RPMI7951 (cell line): ENCODE measurements at regions not wholly inside any gene's neighbourhood (a gene's known extent, or its start where the extent isn't known, plus 50 kb on each side); places are given as distances from the start of the nearest gene placed in this dataset.
A peak's percentile ranks its signal among the peaks of the same experiment; 100 is the strongest.

ENCODE experiments used
- DNase-seq: peaks from one replicate; pipeline ENCODE4 v3.0.0-alpha.2; 2012; ENCODE audit warnings: low read depth

DNA sequence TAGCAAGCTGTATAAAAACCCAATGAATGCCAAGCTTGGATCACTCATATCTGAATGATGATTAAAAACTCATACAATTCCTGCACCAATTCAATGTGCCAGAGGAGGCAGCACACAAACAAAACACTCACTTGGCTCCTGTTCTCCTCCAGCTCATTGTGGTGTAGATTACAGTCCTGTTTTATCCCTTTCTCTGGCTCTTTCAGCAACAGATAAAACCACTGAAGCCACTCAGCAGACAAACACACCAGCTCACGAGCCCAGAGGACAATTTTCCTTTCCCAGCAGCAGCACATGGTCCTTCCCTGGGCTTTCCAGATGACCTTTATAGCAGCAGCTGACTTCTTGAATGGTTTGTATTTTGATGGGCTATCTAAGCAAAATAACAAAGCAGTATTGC is 107.3 kb upstream of the STARD3NL start:
- DNase-seq = peak; percentile 37

DNA sequence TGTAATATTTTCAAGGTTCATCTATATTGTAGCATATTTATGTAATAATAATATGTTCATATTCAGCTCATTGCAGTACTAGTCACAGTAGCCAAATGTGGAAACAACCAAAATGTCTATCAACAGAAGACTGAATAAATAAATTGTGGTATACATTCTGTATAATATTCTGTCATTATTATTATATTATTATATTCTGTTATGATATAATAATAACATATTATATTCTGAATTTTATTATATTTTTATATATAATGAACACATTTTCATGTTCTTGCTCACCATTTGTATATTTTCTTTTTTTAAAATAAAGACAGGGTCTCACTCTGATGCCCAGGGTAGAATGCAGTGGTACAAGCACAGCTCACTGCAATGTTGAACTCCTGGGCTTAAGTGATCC is 91.2 kb upstream of the STARD3NL start:
- DNase-seq = no peak

DNA sequence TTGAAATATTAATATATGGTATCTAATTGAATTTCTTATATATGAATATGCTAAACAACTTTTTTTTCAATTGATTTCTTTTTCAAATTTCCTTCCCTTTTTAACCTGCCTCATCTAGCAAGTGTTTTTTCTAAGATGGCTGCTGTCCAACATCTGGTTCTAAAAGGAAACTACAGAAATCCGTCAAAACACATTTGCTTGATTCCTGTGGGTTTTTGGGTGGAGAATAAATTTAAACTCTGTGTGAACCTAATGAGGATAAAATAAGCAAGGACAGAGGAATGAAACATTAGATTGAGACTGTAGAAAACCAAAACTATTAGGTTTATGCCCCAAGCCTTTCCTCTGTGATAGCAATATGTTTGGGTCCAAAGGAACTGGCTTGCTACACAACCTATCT is 75.5 kb upstream of the STARD3NL start:
- DNase-seq = peak; percentile 62

DNA sequence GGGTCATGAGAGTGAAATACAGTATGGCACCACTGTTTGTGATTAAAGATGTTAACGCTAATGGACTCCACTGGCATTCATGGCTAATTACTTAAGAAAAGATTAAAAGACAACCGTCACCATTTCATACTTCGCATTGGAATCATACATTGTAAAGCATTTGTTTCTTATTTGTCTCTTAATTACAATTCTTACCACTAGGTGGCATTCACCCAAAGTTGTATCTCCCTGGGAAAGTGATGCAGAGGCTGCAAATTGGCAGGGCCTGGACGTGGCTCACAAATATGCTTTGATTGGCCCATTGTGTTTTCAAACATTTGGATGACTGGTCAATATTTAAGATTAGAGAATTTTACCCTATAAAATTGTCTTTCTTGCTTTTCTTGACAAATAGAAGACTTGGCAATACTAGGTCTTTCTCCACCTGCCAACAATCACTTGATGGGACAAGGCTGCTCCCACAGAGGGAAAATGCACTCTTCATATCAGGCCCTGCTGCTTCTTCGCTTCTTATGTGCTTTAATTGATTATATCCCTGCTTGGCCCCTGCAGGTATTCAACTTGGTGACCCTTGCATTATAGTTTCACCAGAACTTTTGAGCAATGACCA is 72.1 kb upstream of the STARD3NL start:
- peak; percentile 51 for DNase-seq

DNA sequence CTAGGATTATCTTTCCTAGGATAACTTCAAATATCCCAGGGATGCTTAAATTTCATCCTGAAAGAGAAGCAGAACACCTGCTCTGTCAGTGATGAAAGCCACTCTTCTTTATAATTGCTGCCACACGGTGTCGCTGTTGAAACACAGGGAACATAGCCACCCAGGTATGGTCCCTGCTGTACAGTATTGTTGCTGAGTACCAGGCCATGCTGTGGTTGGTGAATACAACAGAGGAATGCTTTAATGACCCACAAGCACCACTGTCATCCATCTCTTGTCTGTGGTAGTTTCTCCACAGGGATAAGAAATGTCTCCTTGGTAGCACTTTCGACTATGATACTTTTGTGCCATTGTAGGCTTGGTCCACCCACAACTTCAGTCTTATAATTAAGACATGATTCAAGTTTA is 70.6 kb upstream of the STARD3NL start:
- DNase-seq = peak; percentile 76

DNA sequence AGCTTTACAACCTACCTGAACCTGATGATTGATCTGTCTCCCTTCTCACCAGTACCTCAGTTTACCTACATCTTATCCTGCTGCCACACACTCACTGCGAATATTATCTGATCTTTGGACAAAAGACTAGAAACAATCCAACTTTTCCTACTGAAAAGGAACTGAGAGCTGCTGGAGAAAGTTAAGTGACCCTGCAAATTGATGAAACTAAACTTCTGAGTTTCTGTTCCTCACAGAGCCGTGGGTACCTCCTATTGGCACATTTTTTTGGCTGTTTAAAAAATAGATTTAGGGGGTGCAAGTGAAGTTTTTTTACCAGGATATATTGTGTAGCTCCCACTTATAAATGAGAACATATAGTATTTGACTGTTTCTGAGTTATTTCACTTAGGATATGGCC is 66.0 kb upstream of the STARD3NL start:
- no peak for DNase-seq

DNA sequence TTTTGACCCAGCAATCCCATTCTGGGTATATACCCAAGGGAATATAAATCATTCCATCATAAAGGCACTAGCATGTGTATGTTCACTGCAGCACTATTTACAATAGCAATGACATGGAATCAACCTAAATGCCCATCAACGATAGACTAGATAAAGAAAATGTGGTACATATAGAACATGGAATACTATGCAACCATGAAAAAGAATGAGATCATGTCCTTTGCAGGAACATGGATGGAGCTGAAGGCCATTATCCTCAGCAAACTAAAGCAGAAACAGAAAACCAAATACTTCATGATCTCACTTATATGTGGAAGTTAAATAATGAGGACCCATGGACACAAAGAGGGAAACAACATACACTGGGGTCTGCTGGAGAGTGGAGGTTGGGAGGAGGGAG is 58.0 kb upstream of the STARD3NL start:
- no peak for DNase-seq

DNA sequence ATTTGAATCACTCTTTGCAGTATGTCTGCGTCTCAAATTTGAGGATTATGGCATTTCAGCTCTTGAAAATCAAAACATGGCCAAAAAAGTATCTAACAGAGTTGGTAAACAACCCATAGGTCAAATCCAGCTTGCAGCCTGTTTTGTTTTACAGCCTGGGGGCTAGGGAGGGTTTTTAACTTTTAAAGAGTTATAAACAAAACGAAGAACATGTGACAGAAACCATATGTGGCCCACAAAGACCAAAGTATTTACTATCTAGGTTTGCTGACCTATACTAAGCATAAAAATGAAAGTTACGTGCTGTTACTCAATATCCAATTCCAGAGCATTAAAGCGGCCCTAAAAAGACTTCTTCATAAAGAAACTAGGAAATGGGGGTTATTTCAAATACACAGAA is 55.5 kb upstream of the STARD3NL start:
- DNase-seq = no peak

DNA sequence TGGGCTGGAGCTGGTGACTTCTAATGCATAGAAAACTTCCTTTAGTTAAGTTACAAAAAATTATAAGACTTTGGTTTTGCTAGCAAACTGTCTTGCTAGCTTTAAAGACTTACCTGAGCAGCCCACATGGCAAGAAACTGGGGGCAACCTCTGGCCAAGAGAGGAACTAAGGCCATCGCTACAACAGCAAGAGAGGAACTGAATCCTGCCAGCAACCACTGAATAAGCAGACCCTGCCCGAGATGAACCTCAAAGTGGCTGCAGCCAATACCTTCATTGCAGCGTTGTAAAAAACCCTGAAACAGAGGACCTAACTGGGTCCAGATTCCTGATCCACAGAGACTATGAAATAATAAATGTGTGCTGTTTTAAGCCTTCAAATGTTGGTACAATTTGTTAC is 54.6 kb upstream of the STARD3NL start:
- no peak for DNase-seq

DNA sequence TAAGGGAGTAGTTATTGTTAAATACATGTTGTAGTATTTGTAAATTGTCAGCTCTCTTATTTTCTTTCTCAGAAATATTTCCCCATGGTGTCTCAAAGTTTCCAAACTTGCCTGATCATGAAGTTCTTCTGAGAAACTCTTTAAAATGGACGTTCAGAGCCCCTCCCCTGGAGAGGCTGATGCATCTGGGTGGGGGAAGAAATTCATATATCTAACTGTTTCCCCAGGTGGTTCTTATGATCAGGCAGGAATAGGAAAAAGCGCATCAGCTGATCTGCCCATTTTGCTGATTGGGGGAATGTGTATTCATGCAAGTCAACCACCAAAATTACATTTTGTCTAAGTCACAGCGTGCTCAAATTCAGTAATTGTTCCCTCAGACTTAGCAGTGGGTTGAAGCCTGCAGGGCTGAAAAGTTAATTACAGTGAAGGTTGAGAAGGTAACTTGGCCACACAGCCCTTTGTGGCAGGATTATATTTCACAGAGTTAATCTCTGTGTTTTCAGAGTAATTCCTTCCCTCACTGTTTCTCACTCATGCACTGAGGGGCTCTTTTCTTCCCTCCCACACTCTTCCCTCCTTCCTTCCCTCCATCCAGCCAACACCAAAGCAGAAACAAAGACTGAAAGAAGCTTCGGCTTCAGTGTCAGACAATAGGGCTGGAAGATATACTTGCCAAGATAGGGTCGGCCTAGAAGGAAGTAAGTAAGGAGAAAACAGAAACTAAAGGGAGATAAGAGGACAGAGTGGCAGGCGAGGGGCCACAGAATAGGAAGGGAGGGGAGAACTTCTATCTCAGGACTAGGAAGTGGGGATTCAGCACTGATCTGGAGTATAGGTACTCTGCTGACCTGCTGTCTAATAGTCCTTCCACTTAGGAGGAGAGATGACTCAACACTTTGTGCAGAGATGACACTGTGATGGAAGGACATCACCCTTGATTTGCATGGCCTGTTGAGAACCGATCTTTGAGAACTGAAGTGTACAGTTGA is 50.5 kb upstream of the STARD3NL start:
- no peak for DNase-seq
